ENCODE measurements at regions not wholly inside any gene's neighbourhood (a gene's known extent, or its start where the extent isn't known, plus 50 kb on each side); places are given as distances from the start of the nearest gene placed in this dataset.
"Not testable (repeated sequence)": the region's sequence is repeated elsewhere in the genome, so short reads cannot be mapped to it uniquely, and the experiment has no call there.

GRCh38 chrX:40853004-40853815 is 117.9 kb upstream of the MED14 start:
- no peak for FAIRE-seq

DNA sequence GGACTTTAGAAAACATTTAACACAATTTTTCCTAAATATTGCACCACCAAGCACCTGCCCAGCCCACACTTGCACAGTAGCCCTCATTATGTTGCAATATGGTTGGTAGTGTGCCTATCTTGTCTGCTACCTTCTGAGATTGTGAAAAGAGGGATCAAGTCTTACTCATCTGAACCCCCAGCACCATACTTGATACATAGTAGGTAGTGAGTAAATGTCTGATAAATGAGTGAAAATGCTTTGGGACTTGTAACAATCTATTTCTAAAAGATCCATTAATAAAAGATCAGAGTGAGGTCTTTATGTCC is 118.4 kb upstream of the MED14 start:
- no peak for DNase-seq (ENCODE audit: low spot score)
- FAIRE-seq: no peak

More at GRCh38 chrX:40853004-40853815, 117.9 kb upstream of the MED14 start:
- DNase-seq (ENCODE audit: low spot score): no peak

DNA sequence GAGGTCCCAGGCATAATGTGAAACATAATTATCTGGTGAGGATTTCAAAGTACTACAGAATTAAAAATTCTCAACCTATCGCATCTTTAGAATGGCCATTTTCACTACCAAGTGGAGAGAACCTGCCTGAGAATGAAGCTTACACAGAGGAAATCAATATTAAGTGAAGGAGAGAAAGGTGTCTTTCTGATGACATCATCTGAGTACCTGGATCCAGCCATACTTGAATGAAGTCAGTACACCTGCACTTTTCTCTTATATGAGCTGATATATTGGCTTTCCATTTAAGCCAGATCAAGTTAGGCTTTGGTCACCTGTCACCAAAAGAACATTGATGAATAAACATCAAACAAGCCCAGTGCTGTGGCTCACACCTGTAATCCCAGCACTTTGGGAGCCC is 118.9 kb upstream of the MED14 start:
- no peak for FAIRE-seq
- no peak for DNase-seq (ENCODE audit: low spot score)

DNA sequence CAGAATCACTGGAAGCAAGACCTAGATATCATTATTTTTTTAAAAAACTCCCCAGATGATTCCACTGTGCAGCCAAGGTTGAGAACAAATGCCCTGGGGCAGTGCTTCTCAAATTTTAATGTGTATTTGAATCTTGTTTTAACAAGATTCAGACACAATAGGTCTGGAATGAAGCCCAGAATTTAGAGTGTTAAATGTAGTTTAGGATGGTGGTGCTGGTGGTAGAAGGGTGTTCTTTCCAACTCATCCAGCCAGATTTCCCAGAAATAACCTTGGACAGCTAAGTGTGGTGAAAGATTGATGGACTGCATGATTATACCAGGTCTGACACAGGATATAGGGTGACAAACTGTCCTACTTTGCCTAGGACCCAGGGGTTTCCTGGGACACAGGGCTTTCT is 120.1 kb upstream of the MED14 start:
- DNase-seq (ENCODE audit: low spot score) (no peak), FAIRE-seq (no peak)

- DNase-seq (ENCODE audit: low spot score) (no peak), FAIRE-seq (no peak)
Measured at GRCh38 chrX:40855932-40856515, 120.7 kb upstream of the MED14 start.

DNA sequence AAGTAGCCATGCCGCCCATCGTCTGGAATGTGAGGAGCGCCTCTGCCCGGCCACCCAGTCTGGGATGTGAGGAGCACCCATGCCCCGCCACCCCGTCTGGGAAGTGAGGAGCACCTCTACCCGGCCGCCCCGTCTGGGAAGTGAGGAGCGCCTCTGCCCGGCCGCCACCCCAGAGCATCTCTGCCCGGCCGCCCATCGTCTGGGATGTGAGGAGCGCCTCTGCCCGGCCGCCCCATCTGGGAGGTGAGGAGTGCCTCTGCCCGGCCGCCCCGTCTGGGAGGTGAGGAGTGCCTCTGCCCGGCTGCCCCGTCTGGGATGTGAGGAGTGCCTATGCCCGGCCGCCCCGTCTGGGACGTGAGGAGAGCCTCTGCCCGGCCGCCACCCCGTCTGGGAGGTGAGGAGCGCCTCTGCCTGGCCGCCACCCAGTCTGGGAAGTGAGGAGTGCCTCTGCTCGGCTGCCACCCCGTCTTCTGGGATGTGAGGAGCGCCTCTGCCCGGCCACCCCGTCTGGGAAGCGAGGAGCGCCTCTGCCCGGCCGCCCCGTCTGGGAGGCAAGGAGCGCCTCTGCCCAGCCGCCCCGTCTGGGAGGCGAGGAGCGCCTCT is 126.7 kb upstream of the MED14 start:
- DNase-seq (ENCODE audit: low spot score); FAIRE-seq: not testable (repeated sequence)

DNA sequence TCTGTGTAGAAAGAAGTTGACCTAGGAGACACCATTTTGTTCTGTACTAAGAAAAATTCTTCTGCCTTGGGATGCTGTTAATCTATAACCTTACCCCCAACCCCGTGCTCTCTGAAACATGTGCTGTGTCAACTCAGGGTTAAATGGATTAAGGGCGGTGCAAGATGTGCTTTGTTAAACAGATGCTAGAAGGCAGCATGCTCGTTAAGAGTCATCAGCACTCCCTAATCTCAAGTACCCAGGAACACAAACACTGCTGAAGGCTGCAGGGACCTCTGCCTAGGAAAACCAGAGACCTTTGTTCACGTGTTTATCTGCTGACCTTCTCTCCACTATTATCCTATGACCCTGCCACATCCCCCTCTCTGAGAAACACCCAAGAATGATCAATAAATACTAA is 127.9 kb upstream of the MED14 start:
- DNase-seq (ENCODE audit: low spot score); FAIRE-seq: not testable (repeated sequence)

DNA sequence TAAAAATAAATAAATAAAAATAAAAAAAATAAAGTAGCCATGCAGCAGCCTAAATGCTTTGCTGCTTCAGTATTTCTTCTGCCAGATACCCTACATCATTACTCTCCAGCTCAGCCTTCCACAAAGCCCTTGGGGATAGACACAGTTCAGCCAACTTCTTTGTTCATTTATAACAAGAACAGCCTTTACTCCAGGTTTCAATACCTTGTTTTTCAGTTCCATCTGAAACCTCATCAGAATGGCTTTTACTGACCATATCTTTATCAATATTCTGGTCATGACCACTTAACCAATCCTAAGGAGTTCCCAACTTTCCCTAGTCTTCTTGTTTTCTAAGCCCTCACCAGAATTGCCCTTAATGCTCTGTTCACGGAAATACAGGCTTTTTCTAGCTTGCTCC is 128.3 kb upstream of the MED14 start:
- FAIRE-seq: no peak

DNA sequence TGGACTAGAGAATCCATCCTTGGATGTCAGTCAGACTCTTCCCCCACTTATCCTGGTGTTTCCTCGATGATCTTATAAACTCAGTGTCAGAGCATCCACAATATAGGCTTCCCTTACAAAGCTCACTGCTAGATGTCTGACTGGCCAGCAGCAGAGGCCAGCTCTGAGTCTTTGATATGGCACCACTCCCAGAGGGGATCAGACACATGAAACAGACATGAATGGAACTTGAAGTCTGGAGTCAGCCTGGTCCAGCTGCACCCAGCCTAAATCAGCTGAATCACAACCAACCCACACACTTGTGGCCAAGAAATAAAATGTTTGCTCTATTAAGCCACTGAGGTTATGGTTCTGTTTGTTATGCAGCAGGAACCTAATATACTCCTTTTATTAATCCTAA is 129.6 kb upstream of the MED14 start:
- DNase-seq (ENCODE audit: low spot score) (no peak), FAIRE-seq (no peak)

More for the DNA sequence above, 128.3 kb upstream of the MED14 start:
- DNase-seq (ENCODE audit: low spot score): no peak

DNA sequence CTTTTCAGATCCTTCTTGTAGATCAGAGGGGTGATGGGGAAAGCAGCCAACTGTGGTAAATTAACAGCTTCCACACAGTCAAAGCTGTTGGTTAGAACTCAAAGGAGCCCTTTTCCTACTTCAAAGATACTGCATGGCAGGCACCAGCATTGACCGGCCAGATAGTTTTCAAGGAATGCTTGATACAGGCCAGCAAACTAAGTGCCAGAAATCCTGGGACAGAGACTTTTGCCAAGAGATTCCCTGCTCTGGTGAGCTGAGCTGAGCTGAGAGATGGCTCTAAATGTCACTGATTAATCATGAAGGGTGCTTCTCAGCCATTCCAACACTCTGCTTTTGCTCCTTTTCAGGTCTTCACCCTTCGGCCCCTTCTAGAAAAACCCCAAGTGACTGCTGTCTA is 131.6 kb upstream of the MED14 start:
- peak; percentile 33 for DNase-seq (ENCODE audit: low spot score)
- FAIRE-seq: peak; percentile 57

GRCh38 chrX:40867352-40867751 is 132.0 kb upstream of the MED14 start:
- DNase-seq (ENCODE audit: low spot score): peak; percentile 53
- FAIRE-seq: peak; percentile 84

DNA sequence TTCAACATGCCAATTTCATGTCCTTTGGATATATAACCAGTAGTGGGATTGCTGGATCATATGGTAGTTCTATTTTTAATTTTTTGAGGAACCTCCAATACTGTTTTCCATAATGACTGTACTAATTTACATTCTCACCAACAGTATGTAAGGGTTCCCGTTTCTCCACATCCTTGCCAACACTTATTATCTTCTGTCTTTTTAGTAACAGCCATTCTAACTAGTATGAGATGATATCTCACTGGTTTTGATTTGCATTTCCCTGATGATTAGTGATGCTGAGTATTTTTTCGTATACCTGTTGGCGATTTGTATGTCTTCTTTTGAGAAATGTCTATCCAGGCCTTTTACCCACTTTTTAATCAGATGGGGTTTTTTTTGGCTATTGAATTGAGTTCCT is 133.5 kb upstream of the MED14 start:
- FAIRE-seq: no peak
- DNase-seq (ENCODE audit: low spot score): no peak

DNA sequence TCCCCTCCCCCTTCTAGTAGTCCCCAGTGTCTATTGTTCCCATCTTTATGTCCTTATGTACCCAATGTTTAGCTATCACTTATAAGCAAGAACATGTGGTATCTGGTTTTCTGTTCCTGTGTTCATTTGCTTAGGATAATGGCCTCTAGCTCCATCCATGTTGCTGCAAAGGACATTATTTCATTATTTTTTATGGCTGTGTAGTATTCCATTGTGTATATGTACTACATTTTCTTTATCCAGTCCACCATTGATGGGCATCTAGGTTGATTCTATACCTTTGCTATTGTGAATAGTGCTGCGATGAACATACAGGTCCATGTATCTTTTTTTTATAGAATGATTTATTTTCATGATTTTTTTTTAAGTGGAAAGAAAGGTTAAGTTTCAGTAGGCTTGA is 135.6 kb upstream of the MED14 start:
- FAIRE-seq: not testable (repeated sequence)

DNA sequence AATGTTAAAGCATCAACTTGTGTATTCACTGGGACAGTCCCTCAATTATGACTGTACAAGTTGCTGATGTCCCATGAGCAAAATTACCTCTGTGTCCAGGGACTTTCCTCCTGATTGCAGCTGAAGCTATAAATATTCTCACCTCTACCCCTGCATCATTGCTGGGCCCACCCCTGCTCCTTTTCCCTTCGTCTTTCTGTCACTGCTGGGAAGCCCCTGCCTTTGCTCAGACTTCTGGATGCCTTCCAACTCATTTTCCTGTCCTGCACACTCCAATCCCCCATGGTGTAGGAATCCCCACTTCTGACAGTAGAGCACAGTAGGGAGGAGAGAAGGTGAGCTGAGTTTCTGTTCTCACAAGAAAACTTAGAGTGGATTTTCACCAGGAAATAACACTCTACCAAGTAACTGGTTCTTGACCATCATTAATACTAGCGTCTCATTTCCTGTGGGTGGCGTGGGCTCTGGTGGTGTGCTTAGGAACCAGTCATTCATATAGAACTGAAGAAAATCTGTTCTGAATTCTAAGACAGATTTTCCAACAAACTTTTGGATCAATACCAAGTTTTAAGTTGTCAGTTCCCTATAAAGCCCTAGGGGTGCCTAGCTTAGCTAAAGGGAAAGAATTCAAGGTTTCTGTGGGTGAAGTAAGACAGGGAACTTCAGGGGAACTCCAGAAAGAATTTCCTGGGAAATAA is 136.2 kb upstream of the MED14 start:
- FAIRE-seq (no peak), DNase-seq (ENCODE audit: low spot score) (peak; percentile 53)

More for the DNA sequence above, 135.6 kb upstream of the MED14 start:
- not testable (repeated sequence) for DNase-seq (ENCODE audit: low spot score)

DNA sequence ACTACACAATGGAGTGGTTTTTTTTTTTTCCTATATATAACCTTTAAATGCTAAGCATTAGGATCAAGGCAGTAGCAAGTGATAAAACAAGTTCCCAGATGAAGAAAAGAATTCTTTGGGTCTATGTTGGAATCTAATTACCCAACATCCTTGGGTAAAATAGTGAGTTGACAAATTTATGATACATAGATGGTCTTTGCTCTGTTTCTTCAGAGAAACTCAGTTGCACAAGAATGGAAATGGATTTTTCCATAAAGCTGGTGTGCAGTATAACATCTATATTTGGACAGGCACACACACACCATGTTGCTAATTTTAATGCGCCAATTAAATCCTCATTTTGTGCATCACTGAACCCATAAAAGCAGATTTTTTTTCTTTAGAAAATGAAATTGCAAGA is 137.0 kb upstream of the MED14 start:
- no peak for FAIRE-seq

DNA sequence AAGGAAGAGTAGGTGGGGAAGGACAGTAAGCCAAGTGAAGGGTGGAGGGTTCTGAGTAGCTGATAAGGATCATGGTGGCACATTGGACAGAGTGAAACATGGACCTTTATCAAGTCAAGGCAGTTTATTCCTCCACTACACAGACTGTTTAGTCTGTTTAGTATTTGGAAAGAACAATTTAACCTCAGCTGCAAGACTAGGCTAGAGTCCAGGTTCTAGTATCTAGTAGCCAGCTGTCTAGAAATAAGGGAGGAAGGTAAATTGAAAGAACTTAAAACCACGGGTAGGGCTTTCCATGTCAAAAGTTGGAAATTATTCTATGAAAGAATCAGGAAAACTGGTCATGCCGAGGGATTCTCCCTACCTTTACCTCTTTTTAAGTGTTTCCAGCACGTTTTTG is 140.1 kb upstream of the MED14 start:
- FAIRE-seq: no peak
- no peak for DNase-seq (ENCODE audit: low spot score)

More for the DNA sequence above, 137.0 kb upstream of the MED14 start:
- no peak for DNase-seq (ENCODE audit: low spot score)

DNA sequence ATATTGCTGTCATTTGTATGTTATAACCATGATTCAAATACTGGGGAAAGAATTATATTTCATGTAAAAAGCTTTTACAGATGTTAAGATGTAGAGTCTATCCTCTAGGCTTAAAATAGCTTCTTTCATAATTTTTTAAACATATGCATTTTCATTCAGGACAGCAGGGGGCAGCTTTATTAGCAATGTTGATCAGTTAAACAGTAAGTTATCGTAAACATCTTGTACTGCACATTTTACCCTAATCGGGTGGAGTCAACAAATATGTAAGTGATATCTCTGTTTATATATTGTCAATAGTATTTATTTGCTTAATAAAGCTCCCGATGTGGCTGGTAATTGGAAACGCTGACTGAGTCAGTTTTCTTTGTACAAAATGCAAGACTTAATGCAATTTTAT is 142.5 kb upstream of the MED14 start:
- DNase-seq (ENCODE audit: low spot score) (no peak), FAIRE-seq (peak; percentile 40)

DNA sequence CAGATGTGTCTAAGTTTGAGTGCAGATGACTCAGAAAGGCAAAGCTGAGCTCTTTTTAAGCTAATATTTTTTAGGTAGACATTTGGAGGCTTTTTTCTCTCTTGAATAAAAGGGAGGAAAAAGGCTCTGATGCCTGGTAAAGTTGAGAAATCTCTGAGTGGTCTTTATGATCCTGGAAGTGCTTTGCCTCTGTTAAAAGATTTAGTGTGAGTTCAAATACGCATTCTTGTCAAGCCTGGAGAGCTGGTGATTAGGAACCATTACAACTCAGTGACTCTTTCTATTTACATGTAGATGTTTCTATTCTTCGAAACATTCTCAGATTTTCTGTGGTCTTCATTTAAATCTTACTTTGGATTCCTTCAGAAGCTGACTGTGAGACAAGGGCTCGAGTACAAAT is 143.4 kb upstream of the MED14 start:
- DNase-seq (ENCODE audit: low spot score) (no peak), FAIRE-seq (no peak)

- FAIRE-seq: not testable (repeated sequence)
Measured at GRCh38 chrX:40879172-40879571, 143.8 kb upstream of the MED14 start.

GRCh38 chrX:40880712-40881111 is 145.4 kb upstream of the MED14 start:
- FAIRE-seq (no peak), DNase-seq (ENCODE audit: low spot score) (no peak)

More at GRCh38 chrX:40879172-40879571, 143.8 kb upstream of the MED14 start:
- DNase-seq (ENCODE audit: low spot score): not testable (repeated sequence)

DNA sequence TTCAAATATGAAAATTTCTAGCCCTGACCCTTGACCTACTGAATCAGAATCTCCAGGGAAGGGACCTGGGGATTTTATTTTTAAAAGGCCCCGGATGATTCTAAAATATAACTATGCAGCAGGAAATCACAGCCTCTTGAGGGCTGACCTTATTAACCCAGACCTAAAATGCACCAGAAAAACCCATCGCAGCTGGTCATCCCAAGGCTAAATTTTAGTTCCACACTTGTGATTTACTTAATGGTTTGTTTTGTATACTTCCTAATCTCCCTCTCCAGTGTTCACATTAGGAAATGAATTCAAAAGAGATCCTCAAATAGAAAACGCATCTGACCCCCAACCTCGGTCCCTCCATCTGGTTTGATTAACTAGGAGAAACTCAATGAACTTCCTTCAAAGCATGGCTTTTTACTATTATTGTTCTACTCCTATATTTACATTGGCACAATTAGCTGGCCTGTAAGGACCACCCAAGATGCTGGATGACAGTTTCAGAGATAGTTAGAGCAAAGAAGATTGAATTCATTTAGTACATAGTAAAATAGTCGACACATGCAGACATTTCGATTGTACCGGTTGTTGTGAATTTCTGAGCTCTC is 147.8 kb upstream of the MED14 start:
- FAIRE-seq (no peak), DNase-seq (ENCODE audit: low spot score) (no peak)

- no peak for DNase-seq (ENCODE audit: low spot score)
- FAIRE-seq: no peak
Measured at GRCh38 chrX:40885989-40886388, 150.6 kb upstream of the MED14 start.

All from RCC 7860 (cell line).